H9 (cell line): ENCODE measurements at regions not wholly inside any gene's neighbourhood (a gene's known extent, or its start where the extent isn't known, plus 50 kb on each side); places are given as distances from the start of the nearest gene placed in this dataset.

ENCODE experiments used
- DNase-seq: peaks from one replicate; pipeline ENCODE4 v3.0.0-alpha.2; 2017
- H2AFZ ChIP-seq: one replicate; pipeline ENCODE4 v1.6.1; 2013; ENCODE audit warnings: mild to moderate bottlenecking, low read length, control low read depth, moderate library complexity
- H2AK5ac ChIP-seq: 2 replicates; pipeline ENCODE4 v1.6.1; 2013; ENCODE audit warnings: low read length, control low read depth, mixed read lengths; ENCODE audit not compliant: insufficient read length
- H2BK120ac ChIP-seq: one replicate; pipeline ENCODE4 v1.6.1; 2013; ENCODE audit warnings: low read depth, mild to moderate bottlenecking, low read length, control low read depth, inconsistent platforms; ENCODE audit not compliant: poor library complexity, severe bottlenecking
- H2BK12ac ChIP-seq: 2 replicates; pipeline ENCODE4 v1.6.1; 2013; ENCODE audit warnings: low read length, control low read depth, mixed read lengths, low read depth; ENCODE audit not compliant: insufficient read length
- H2BK15ac ChIP-seq: 2 replicates; pipeline ENCODE4 v1.6.1; 2013; ENCODE audit warnings: low read depth, low read length, control low read depth
- H2BK20ac ChIP-seq: one replicate; pipeline ENCODE4 v1.6.1; 2013; ENCODE audit warnings: low read depth, mild to moderate bottlenecking, low read length, control low read depth, inconsistent platforms; ENCODE audit not compliant: poor library complexity, severe bottlenecking
- H2BK5ac ChIP-seq: 2 replicates; pipeline ENCODE4 v1.6.1; 2013; ENCODE audit warnings: low read length, control low read depth, mixed read lengths; ENCODE audit not compliant: insufficient read length
- H3K14ac ChIP-seq: 2 replicates; pipeline ENCODE4 v1.6.1; 2013; ENCODE audit warnings: low read length, control low read depth; ENCODE audit not compliant: insufficient read depth
- H3K18ac ChIP-seq: 2 replicates; pipeline ENCODE4 v1.6.1; 2013; ENCODE audit warnings: low read depth, mild to moderate bottlenecking, mixed read lengths, low read length, control low read depth; ENCODE audit not compliant: insufficient read length
- H3K23ac ChIP-seq: 2 replicates; pipeline ENCODE4 v1.6.1; 2013; ENCODE audit warnings: low read length, control low read depth, mixed read lengths, low read depth; ENCODE audit not compliant: insufficient read length
- H3K23me2 ChIP-seq: 2 replicates; pipeline ENCODE4 v1.6.1; 2013; ENCODE audit warnings: low read depth, mild to moderate bottlenecking, mixed read lengths, low read length, control low read depth; ENCODE audit not compliant: insufficient read length, poor library complexity, severe bottlenecking
- H3K27ac ChIP-seq: 2 replicates; pipeline ENCODE4 v1.5.1; 2013; ENCODE audit warnings: low read length, control low read depth, mixed read lengths, low read depth; ENCODE audit not compliant: insufficient read length
- H3K27me3 ChIP-seq: 2 replicates; pipeline ENCODE4 v1.6.1; 2013; ENCODE audit warnings: low read length, control low read depth, inconsistent platforms; ENCODE audit not compliant: insufficient read depth
- H3K4ac ChIP-seq: 2 replicates; pipeline ENCODE4 v1.6.1; 2013; ENCODE audit warnings: low read depth, mild to moderate bottlenecking, control low read depth, inconsistent platforms, low read length, moderate library complexity
- H3K4me1 ChIP-seq: 2 replicates; pipeline ENCODE4 v1.6.1; 2013; ENCODE audit warnings: low read length, control low read depth, inconsistent platforms; ENCODE audit not compliant: insufficient read depth
- H3K4me2 ChIP-seq: 2 replicates; pipeline ENCODE4 v1.6.1; 2013; ENCODE audit warnings: low read length, control low read depth, mixed read lengths; ENCODE audit not compliant: insufficient read length, insufficient read depth
- H3K56ac ChIP-seq: 2 replicates; pipeline ENCODE4 v1.6.1; 2013; ENCODE audit warnings: low read depth, mild to moderate bottlenecking, mixed read lengths, low read length, control low read depth; ENCODE audit not compliant: insufficient read length
- H3K79me1 ChIP-seq: 2 replicates; pipeline ENCODE4 v1.6.1; 2013; ENCODE audit warnings: low read depth, mild to moderate bottlenecking, moderate library complexity, low read length, control low read depth, inconsistent platforms; ENCODE audit not compliant: insufficient read depth, poor library complexity, severe bottlenecking
- H3K79me2 ChIP-seq: 2 replicates; pipeline ENCODE4 v1.6.1; 2013; ENCODE audit warnings: low read length, control low read depth, inconsistent platforms; ENCODE audit not compliant: insufficient read depth
- H3K9ac ChIP-seq: 2 replicates; pipeline ENCODE4 v1.6.1; 2013; ENCODE audit warnings: low read length, control low read depth, mixed read lengths; ENCODE audit not compliant: insufficient read length; ENCODE audit errors: extremely low read depth
- H3K9me3 ChIP-seq: one replicate; pipeline ENCODE4 v1.6.1; 2013; ENCODE audit warnings: low read depth, low read length, inconsistent platforms; ENCODE audit not compliant: control insufficient read depth
- H3T11ph ChIP-seq: one replicate; pipeline ENCODE4 v1.6.1; 2013; ENCODE audit warnings: mild to moderate bottlenecking, low read length, control low read depth, inconsistent platforms
- H4K20me1 ChIP-seq: one replicate; pipeline ENCODE4 v1.6.1; 2013; ENCODE audit not compliant: control insufficient read depth, insufficient read length, insufficient read depth
- H4K5ac ChIP-seq: 2 replicates; pipeline ENCODE4 v1.6.1; 2013; ENCODE audit warnings: low read depth, mild to moderate bottlenecking, mixed read lengths, low read length, control low read depth; ENCODE audit not compliant: insufficient read length
- H4K8ac ChIP-seq: replicated peaks from 2 replicates; pipeline ENCODE4 v1.6.1; 2013; ENCODE audit warnings: low read length, control low read depth, mixed read lengths, low read depth; ENCODE audit not compliant: insufficient read length
- H4K91ac ChIP-seq: 2 replicates; pipeline ENCODE4 v1.6.1; 2013; ENCODE audit warnings: low read depth, mild to moderate bottlenecking, moderate library complexity, mixed read lengths, low read length, control low read depth; ENCODE audit not compliant: insufficient read length
- H3K27ac Mint-ChIP-seq, 3 experiments: 2 replicates in 2 of 3; 3 replicates in 1 of 3; pipeline ENCODE4 v1.8.0; 2020 to 2021; ENCODE audit warnings: mixed read lengths in 3 of 3, mild to moderate bottlenecking in 1 of 3, moderate library complexity in 1 of 3
- H3K27me3 Mint-ChIP-seq: 2 replicates; pipeline ENCODE4 v1.8.0; 2021; ENCODE audit warnings: low read depth, mild to moderate bottlenecking, moderate library complexity, mixed read lengths
- H3K36me3 Mint-ChIP-seq, 3 experiments: 2 replicates in 2 of 3; 3 replicates in 1 of 3; pipeline ENCODE4 v1.8.0; 2020 to 2021; ENCODE audit warnings: low read depth in 3 of 3, mixed read lengths in 3 of 3; ENCODE audit not compliant: insufficient read depth in 1 of 3
- H3K4me1 Mint-ChIP-seq, 2 experiments: 2 replicates each; pipeline ENCODE4 v1.8.0; 2020; ENCODE audit warnings: mixed read lengths in 2 of 2
- H3K4me3 Mint-ChIP-seq, 2 experiments: 2 replicates in 1 of 2; 3 replicates in 1 of 2; pipeline ENCODE4 v1.8.0; 2020 to 2021; ENCODE audit warnings: mild to moderate bottlenecking in 2 of 2, mixed read lengths in 2 of 2, moderate library complexity in 1 of 2
- H3K9me3 Mint-ChIP-seq, 2 experiments: 2 replicates in 1 of 2; 3 replicates in 1 of 2; pipeline ENCODE4 v1.8.0; 2020; ENCODE audit warnings: mild to moderate bottlenecking in 2 of 2, mixed read lengths in 2 of 2, moderate library complexity in 1 of 2
- WGBS: extraction: QIAGEN DNeasy Blood & Tissue Kit; methylation state at CpG from one replicate; pipeline ENCODE4 v1.1.7; 2013; ENCODE audit warnings: missing lambda C conversion rate, low lambda C conversion rate, mixed read lengths; ENCODE audit not compliant: insufficient read length; ENCODE audit errors: extremely low coverage; 5-methylcytosine and 5-hydroxymethylcytosine counted together
- TF ChIP-seq, protein P1 (sequence below): fragments of 200-600 bp; sonication (generic); conservative IDR thresholded peaks from 3 replicates; pipeline ENCODE4 v1.8.0; 2021; ENCODE audit warnings: antibody characterized with exemption, mild to moderate bottlenecking

DNA sequence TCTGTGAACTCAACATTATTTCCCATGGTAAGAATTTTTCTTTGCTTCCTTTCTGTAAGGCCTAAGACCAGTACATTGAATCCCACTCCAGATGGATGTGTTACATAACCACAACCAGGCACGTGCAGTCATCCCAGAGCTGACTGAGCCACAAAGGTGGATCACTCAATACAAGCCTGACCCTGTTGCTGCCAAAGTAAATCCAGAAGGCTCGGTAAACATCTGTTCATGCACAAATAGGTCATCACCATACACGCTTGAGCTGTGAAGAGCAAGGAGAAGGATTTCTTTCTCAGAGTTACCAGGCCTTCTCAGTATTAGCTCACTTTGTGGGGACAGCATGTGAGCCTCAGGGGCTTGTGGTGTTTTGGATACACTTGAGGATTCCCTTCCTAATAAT is 791.4 kb upstream of the FANCL start:
- DNase-seq, result no peak
- no peak overlapping the region for H2AK5ac ChIP-seq
- H3K36me3 Mint-ChIP-seq, result peaks cover 0 to 3% (median 0%) of the 10 kb centered on the region in 3 experiments; a peak in 1 of 7 replicates
- H3K79me1 ChIP-seq, result no peaks in the 10 kb centered on the region
- no peak overlapping the region for H2BK15ac ChIP-seq
- H4K20me1 ChIP-seq, result no peaks in the 10 kb centered on the region
- no peak overlapping the region for H3T11ph ChIP-seq
- no peaks in the 10 kb centered on the region for H3K9me3 Mint-ChIP-seq
- H2BK5ac ChIP-seq, result no peak overlapping the region
- no peaks in the 10 kb centered on the region for H3K9me3 ChIP-seq
- no peak overlapping the region for H4K5ac ChIP-seq
- no peaks in the 10 kb centered on the region for H3K23me2 ChIP-seq
- no peaks in the 10 kb centered on the region; the same call in 1 of the 2 replicates for H3K27me3 Mint-ChIP-seq
- no peak overlapping the region for H2BK20ac ChIP-seq
- H2BK120ac ChIP-seq, result no peak overlapping the region
- TF ChIP-seq, protein P1, sequence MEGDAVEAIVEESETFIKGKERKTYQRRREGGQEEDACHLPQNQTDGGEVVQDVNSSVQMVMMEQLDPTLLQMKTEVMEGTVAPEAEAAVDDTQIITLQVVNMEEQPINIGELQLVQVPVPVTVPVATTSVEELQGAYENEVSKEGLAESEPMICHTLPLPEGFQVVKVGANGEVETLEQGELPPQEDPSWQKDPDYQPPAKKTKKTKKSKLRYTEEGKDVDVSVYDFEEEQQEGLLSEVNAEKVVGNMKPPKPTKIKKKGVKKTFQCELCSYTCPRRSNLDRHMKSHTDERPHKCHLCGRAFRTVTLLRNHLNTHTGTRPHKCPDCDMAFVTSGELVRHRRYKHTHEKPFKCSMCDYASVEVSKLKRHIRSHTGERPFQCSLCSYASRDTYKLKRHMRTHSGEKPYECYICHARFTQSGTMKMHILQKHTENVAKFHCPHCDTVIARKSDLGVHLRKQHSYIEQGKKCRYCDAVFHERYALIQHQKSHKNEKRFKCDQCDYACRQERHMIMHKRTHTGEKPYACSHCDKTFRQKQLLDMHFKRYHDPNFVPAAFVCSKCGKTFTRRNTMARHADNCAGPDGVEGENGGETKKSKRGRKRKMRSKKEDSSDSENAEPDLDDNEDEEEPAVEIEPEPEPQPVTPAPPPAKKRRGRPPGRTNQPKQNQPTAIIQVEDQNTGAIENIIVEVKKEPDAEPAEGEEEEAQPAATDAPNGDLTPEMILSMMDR, result no peak
- H3K4ac ChIP-seq, result no peak overlapping the region
- no peaks in the 10 kb centered on the region for H3K4me1 ChIP-seq
- H3K9ac ChIP-seq, result no peak overlapping the region
- no peak overlapping the region for H3K27ac Mint-ChIP-seq
- no peak overlapping the region for H3K18ac ChIP-seq
- WGBS, result no CpG with 5 or more reads among the region's 3 CpGs
- no peaks in the 10 kb centered on the region for H3K79me2 ChIP-seq
- no peak overlapping the region for H2BK12ac ChIP-seq
- H3K27me3 ChIP-seq, result no peaks in the 10 kb centered on the region
- no peak overlapping the region for H3K27ac ChIP-seq
- no peak overlapping the region for H2AFZ ChIP-seq
- no peak overlapping the region for H3K4me2 ChIP-seq
- no peak overlapping the region for H3K56ac ChIP-seq
- no peak overlapping the region for H4K91ac ChIP-seq
- H3K4me3 Mint-ChIP-seq, result no peak overlapping the region
- peaks cover 0 to 2% of the 10 kb centered on the region in 2 experiments; a peak in 1 of 4 replicates for H3K4me1 Mint-ChIP-seq
- no peak overlapping the region for H3K14ac ChIP-seq
- H4K8ac ChIP-seq, result no peak overlapping the region
- no peak overlapping the region for H3K23ac ChIP-seq
